OCI-LY7 (cell line): ENCODE measurements at regions not wholly inside any gene's neighbourhood (a gene's known extent, or its start where the extent isn't known, plus 50 kb on each side); places are given as distances from the start of the nearest gene placed in this dataset.

Source experiments
- BruUV-seq: library from RNA; stranded (reverse); fragments of 400-500 nt; replicated peaks from 2 replicates; lab custom pipeline; 2021; lab: Mats Ljungman, UMichigan
- CTCF ChIA-PET: fragments of 300-600 bp; sonication (Branson Sonifier 250); formaldehyde crosslinking; loops from one replicate; lab custom pipeline; 2022; ENCODE audit warnings: antibody characterized with exemption; ENCODE audit not compliant: unreplicated experiment; lab: Charles Lee
- POLR2A ChIA-PET: fragments of 300-600 bp; sonication (Branson Sonifier 250); formaldehyde crosslinking; loops from one replicate; lab custom pipeline; 2022; ENCODE audit warnings: antibody characterized with exemption; lab: Charles Lee
- DNase-seq: peaks from one replicate; pipeline ENCODE4 v3.0.0-alpha.2; 2015; ENCODE audit warnings: low spot score
- H2AFZ ChIP-seq: fragments of 200-600 bp; sonication (generic), shearing (Covaris generic); 2 replicates; pipeline ENCODE4 v1.6.1; 2014; ENCODE audit warnings: mild to moderate bottlenecking, antibody characterized with exemption, low read length, moderate library complexity
- H3K27ac ChIP-seq: fragments of 200-600 bp; sonication (generic); 2 replicates; pipeline ENCODE4 v1.5.1; 2014; ENCODE audit warnings: mixed run types, low read depth, mild to moderate bottlenecking, moderate library complexity, low read length, inconsistent platforms; ENCODE audit not compliant: poor library complexity, severe bottlenecking
- H3K36me3 ChIP-seq: fragments of 200-600 bp; sonication (generic); 2 replicates; pipeline ENCODE4 v1.6.1; 2014; ENCODE audit warnings: mild to moderate bottlenecking, antibody characterized with exemption, low read length, moderate library complexity, mixed read lengths; ENCODE audit not compliant: insufficient read depth
- H3K4me1 ChIP-seq: fragments of 200-600 bp; sonication (generic); 2 replicates; pipeline ENCODE4 v1.5.1; 2014; ENCODE audit warnings: mild to moderate bottlenecking, low read length; ENCODE audit not compliant: insufficient read depth, poor library complexity, severe bottlenecking
- H3K4me2 ChIP-seq: fragments of 200-600 bp; sonication (generic); 2 replicates; pipeline ENCODE4 v1.6.1; 2014; ENCODE audit warnings: mild to moderate bottlenecking, low read length
- H3K4me3 ChIP-seq: fragments of 200-600 bp; sonication (generic); 2 replicates; pipeline ENCODE4 v1.5.1; 2014; ENCODE audit warnings: mild to moderate bottlenecking, low read depth, low read length; ENCODE audit not compliant: poor library complexity, severe bottlenecking
- H3K79me2 ChIP-seq: fragments of 200-600 bp; sonication (generic); 2 replicates; pipeline ENCODE4 v1.6.1; 2016; ENCODE audit warnings: low read depth, mild to moderate bottlenecking, low read length, moderate library complexity, mixed read lengths; ENCODE audit not compliant: insufficient read depth
- H3K9me2 ChIP-seq: fragments of 200-600 bp; sonication (generic); 2 replicates; pipeline ENCODE4 v1.6.1; 2016; ENCODE audit warnings: mild to moderate bottlenecking, low read length, mixed read lengths; ENCODE audit not compliant: insufficient read depth
- H3K9me3 ChIP-seq: fragments of 200-600 bp; sonication (generic); 2 replicates; pipeline ENCODE4 v1.6.1; 2014; ENCODE audit warnings: mild to moderate bottlenecking, mixed run types, low read length, mixed read lengths
- H4K20me1 ChIP-seq: fragments of 200-600 bp; sonication (generic); 2 replicates; pipeline ENCODE4 v1.6.1; 2014; ENCODE audit warnings: mild to moderate bottlenecking, antibody characterized with exemption, low read length, moderate library complexity, mixed read lengths; ENCODE audit not compliant: insufficient read depth
- EZH2phosphoT487 ChIP-seq: fragments of 200-600 bp; sonication (generic); IDR thresholded peaks from 2 replicates; pipeline ENCODE4 v1.6.1; 2018; ENCODE audit warnings: low read depth, borderline replicate concordance, mild to moderate bottlenecking, mixed run types, antibody characterized with exemption, low read length, moderate library complexity, mixed read lengths
- intact Hi-C: fragments of 100-400 bp; cut with micrococcal nuclease; formaldehyde crosslinking; loops from one replicate; pipeline ENCODE4 v1.10.0; 2022; ENCODE audit not compliant: unreplicated experiment
- TF ChIP-seq, protein P1 (sequence below): fragments of 200-600 bp; sonication (generic); conservative IDR thresholded peaks from 2 replicates; pipeline ENCODE4 v1.5.1; 2014; ENCODE audit warnings: mild to moderate bottlenecking, antibody characterized with exemption, low read length, moderate library complexity, mixed read lengths

DNA sequence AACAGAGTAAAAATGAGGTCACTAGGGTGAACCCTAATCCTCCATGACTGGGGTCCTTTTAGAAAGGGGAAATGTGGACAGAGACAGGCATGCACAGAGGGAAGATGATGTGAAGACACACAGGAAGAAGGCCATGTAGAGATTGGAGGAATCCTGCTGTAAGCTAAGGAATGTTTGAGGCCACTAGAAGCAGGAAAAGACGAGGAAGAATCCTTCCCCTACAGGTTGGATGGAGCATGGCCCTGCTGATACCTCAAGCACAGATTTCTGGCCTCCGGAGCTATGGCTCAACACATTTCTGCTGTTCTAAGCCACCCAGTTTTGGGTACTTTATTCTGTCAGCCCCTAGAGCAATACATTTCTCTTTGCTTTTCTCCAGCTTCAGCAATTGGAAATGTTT is 486.9 kb downstream of the MIAT start:
- ChIA-PET CTCF (no interaction called here), POLR2A (interaction anchor here (0.6 kb wide), 1 partner anchor 349 kb away, joined by 4 read pairs; no protein-coding TSS in a partner anchor)
- no peak for DNase-seq
- BruUV-seq = no TSS peak
- Histone ChIP-seq H3K4me3 (no peak overlapping the region), H3K4me2 (no peak overlapping the region), H3K79me2 (no peaks in the 10 kb centered on the region), H3K36me3 (no peaks in the 10 kb centered on the region), H2AFZ (no peak overlapping the region), H3K27ac (no peak overlapping the region), H3K9me2 (no peaks in the 10 kb centered on the region), H4K20me1 (no peaks in the 10 kb centered on the region), H3K4me1 (no peaks in the 10 kb centered on the region), H3K9me3 (no peaks in the 10 kb centered on the region)
- intact Hi-C loops = no loop called here
- TF ChIP-seq EZH2phosphoT487 = no peak
- TF ChIP-seq, protein P1, sequence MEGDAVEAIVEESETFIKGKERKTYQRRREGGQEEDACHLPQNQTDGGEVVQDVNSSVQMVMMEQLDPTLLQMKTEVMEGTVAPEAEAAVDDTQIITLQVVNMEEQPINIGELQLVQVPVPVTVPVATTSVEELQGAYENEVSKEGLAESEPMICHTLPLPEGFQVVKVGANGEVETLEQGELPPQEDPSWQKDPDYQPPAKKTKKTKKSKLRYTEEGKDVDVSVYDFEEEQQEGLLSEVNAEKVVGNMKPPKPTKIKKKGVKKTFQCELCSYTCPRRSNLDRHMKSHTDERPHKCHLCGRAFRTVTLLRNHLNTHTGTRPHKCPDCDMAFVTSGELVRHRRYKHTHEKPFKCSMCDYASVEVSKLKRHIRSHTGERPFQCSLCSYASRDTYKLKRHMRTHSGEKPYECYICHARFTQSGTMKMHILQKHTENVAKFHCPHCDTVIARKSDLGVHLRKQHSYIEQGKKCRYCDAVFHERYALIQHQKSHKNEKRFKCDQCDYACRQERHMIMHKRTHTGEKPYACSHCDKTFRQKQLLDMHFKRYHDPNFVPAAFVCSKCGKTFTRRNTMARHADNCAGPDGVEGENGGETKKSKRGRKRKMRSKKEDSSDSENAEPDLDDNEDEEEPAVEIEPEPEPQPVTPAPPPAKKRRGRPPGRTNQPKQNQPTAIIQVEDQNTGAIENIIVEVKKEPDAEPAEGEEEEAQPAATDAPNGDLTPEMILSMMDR = no peak

GRCh38 chr22:27146866-27147633 is 489.7 kb downstream of the MIAT start:
- H3K4me2 ChIP-seq = no peak overlapping the region
- no peaks in the 10 kb centered on the region for H3K79me2 ChIP-seq
- H3K9me3 ChIP-seq = no peaks in the 10 kb centered on the region
- ChIA-PET CTCF (no interaction called here), POLR2A (no interaction called here)
- no peaks in the 10 kb centered on the region for H3K9me2 ChIP-seq
- H4K20me1 ChIP-seq = no peaks in the 10 kb centered on the region
- BruUV-seq = no TSS peak
- no peak overlapping the region for H3K27ac ChIP-seq
- no peak overlapping the region for H3K4me3 ChIP-seq
- H3K4me1 ChIP-seq = peaks cover 8% of the 10 kb centered on the region
- no peak overlapping the region for H2AFZ ChIP-seq
- H3K36me3 ChIP-seq = no peaks in the 10 kb centered on the region
- intact Hi-C loops = no loop called here
- no peak for TF ChIP-seq EZH2phosphoT487
- TF ChIP-seq, protein P1 = no peak
- DNase-seq = no peak

DNA sequence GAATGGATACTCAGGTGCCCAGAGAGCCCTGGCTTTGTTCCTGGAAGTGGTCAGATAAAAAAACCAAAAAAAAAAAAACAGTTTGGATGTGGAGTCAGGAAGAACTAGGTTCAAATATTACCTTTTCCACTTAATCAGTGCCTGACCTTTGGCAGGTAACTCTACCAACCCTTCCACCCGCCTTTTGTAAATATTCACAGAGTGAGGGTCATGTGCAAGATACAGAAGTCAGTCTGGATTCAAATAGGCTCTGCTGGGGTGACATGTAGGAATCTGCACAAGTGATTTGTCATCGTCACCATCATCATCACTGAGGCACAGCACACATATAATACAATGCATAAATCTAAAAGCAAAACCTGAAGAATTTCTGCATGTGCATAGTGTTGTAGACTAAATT is 490.7 kb downstream of the MIAT start:
- BruUV-seq = no TSS peak
- Histone ChIP-seq H3K27ac (no peak overlapping the region), H3K4me3 (no peak overlapping the region), H3K36me3 (no peaks in the 10 kb centered on the region), H3K4me1 (peaks cover 8% of the 10 kb centered on the region), H3K9me3 (no peaks in the 10 kb centered on the region), H3K79me2 (no peaks in the 10 kb centered on the region), H2AFZ (no peak overlapping the region), H4K20me1 (no peaks in the 10 kb centered on the region), H3K9me2 (no peaks in the 10 kb centered on the region), H3K4me2 (no peak overlapping the region)
- ChIA-PET POLR2A (no interaction called here), CTCF (no interaction called here)
- intact Hi-C loops = no loop called here
- DNase-seq = no peak
- TF ChIP-seq, protein P1 = no peak
- TF ChIP-seq EZH2phosphoT487 = no peak
